NCI-H524 treated with DMSO at 0.1 percent for 48 hours (cell line): ENCODE measurements at regions not wholly inside any gene's neighbourhood (a gene's known extent, or its start where the extent isn't known, plus 50 kb on each side); places are given as distances from the start of the nearest gene placed in this dataset.
"Not testable (repeated sequence)": the region's sequence is repeated elsewhere in the genome, so short reads cannot be mapped to it uniquely, and the experiment has no call there.

Experiments
- DNase-seq: peaks from one replicate; lab custom pipeline; 2025; lab: John Stamatoyannopoulos, UW

- no peak for DNase-seq
Measured at GRCh38 chr2:114261366-114261765, 181.1 kb upstream of the DPP10 start.

GRCh38 chr2:114265261-114265660 is 177.2 kb upstream of the DPP10 start:
- peak; percentile 2 for DNase-seq

- no peak for DNase-seq
Measured at GRCh38 chr2:114274957-114275356, 167.5 kb upstream of the DPP10 start.

- no peak for DNase-seq
Measured at GRCh38 chr2:114281188-114281587, 161.3 kb upstream of the DPP10 start.

- DNase-seq, result no peak
Measured at GRCh38 chr2:114283774-114284173, 158.7 kb upstream of the DPP10 start.

GRCh38 chr2:114286438-114286837 is 156.0 kb upstream of the DPP10 start:
- DNase-seq, result no peak

GRCh38 chr2:114293355-114293754 is 149.1 kb upstream of the DPP10 start:
- no peak for DNase-seq

GRCh38 chr2:114294741-114295140 is 147.7 kb upstream of the DPP10 start:
- no peak for DNase-seq

GRCh38 chr2:114300351-114300750 is 142.1 kb upstream of the DPP10 start:
- not testable (repeated sequence) for DNase-seq

GRCh38 chr2:114316532-114317300 is 125.7 kb upstream of the DPP10 start:
- DNase-seq, result no peak

GRCh38 chr2:114330594-114330993 is 111.8 kb upstream of the DPP10 start:
- DNase-seq, result no peak

- no peak for DNase-seq
Measured at GRCh38 chr2:114331934-114332333, 110.5 kb upstream of the DPP10 start.

GRCh38 chr2:114345246-114345645 is 97.2 kb upstream of the DPP10 start:
- no peak for DNase-seq

- no peak for DNase-seq
Measured at GRCh38 chr2:114346658-114347057, 95.8 kb upstream of the DPP10 start.

- no peak for DNase-seq
Measured at GRCh38 chr2:114350186-114350725, 92.2 kb upstream of the DPP10 start.

- no peak for DNase-seq
Measured at GRCh38 chr2:114352988-114353387, 89.5 kb upstream of the DPP10 start.

GRCh38 chr2:114354199-114354598 is 88.2 kb upstream of the DPP10 start:
- no peak for DNase-seq

- DNase-seq, result no peak
Measured at GRCh38 chr2:114368705-114369104, 73.7 kb upstream of the DPP10 start.

- not testable (repeated sequence) for DNase-seq
Measured at GRCh38 chr2:114371721-114372120, 70.7 kb upstream of the DPP10 start.

- DNase-seq, result no peak
Measured at GRCh38 chr2:114373591-114373990, 68.8 kb upstream of the DPP10 start.

- no peak for DNase-seq
Measured at GRCh38 chr2:114384441-114384840, 58.0 kb upstream of the DPP10 start.

GRCh38 chr2:114389021-114389420 is 53.4 kb upstream of the DPP10 start:
- DNase-seq, result no peak
